HG02884 (cell line): ENCODE measurements at regions not wholly inside any gene's neighbourhood (a gene's known extent, or its start where the extent isn't known, plus 50 kb on each side); places are given as distances from the start of the nearest gene placed in this dataset.

Experiments used
- ATAC-seq: cut with Tn5 transposase; IDR thresholded peaks from one replicate; pipeline ENCODE4 v1.9.1; 2021; ENCODE audit warnings: mild to moderate bottlenecking, moderate library complexity; ENCODE audit not compliant: unreplicated experiment

DNA sequence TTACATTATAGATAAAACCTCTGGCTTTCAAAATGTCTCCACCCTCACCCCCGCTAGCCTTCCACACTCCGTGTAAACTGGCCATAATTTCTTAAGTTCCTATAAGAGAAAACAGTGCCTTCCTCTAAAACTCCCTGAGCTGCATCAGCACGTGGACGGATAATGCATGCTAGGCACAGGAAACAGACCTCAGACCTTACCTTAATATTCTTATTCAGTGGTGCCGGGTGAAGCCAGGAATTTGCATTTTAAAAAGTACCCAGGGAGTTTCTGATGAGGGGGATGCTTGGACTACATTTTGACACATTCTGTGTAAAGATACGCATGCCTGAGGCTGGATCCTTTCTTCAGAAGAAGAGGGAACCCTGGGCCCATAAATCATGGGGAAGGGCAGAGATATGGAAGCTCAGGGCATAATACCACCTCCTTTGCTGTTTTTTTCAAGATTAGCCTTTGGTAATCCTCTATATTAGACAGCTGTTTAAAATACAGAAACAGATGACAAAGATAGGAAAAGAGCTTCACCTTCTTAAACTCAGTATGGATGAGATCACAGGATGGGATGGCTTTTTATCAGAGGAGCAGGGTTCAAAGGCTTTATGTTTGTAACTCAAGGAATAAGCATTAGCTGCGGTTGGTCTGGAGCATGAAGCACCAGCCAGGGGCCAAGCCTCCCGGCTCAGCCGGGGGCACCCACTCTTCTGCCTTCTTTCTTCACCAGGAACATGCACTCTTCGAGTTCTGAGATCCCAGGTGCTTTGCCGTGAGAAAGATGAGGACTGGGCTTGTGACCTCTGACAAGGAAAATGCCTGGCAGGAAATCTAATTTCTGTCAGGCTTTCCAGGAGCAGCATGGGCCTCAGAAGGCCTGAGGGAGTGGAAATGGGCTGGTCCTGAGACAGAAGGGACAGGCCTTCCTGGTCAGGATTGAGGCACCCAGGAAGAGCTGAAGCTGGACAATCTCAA lies 218.1 kb upstream of the SOX4 start:
- peak; percentile 64 for ATAC-seq

DNA sequence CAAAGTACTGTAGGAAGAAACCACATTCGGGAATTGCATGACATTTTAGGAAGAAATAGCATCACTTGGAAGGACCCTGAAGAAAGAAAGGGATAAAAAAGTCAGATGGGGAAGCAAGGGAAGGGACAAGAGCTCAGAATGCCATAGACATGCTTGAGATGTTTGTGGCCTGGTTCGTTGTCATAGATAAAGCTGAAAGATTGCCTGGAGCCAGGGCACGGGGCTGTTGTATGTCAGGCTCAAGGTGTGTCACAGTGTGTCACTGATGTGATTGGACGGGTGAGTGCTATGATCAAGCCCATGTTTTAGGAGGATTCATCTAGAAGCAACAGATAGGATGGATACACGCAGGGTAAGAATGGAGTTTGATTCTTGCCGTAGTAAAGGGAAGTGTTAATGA lies 216.2 kb upstream of the SOX4 start:
- ATAC-seq, result no peak

DNA sequence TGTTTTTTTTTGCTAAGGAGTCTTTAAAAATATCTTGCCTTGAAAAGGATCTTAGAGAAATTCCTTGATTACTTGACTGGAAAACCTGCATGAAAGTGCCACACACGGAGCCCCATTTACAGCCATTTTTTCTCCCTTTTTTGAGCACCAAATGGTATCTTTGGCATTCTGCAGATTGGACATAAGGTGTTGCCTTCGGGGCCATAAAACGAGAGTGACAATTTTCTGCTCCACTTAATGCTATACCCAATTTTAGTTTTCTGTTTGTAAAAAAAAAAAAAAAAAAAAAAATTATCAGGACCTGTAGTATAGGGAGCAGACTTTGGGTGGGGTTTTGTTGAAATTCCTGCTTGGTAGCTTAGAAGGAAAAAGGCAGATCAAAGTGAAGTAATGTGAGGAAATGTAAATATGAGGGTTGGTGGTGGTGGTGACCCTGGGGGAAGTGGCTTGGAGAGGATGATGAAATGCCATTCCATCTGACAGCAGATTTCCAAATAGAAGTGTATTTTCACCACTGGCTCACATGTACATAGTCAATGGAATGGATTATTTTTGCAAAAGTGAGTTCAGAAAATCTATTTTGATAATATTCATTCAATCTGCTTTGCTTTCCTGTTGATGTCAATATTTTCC lies 212.1 kb upstream of the SOX4 start:
- ATAC-seq, result no peak

DNA sequence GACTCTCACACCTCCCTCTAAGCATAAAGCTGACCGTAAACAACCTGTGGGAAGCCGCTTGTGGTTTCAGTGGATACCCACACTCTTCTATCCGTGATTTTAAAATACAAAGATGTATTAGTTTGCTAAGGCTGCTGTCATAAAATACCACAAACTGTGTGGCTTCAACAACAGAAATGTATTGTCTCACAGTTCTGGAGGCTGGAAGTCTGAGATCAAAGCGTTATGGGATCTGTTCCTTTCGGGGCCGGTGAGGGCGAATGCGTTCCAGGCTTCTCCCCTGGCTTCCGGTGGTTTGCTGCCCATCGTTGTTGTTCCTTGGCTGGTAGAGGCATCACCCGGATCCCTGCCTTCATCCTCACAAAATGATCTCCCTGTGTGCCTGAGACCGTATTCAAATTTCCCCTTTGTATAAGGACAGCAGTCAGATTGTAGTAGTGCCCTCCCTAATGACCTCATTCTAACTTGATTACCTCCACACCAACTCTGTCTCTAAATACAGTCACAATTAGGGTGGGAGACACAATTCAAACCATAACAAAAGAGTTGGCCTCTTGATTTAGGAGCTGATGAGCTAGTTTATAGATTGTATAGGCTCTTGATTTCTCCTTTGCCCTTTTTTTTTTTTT lies 210.6 kb upstream of the SOX4 start:
- ATAC-seq, result no peak

DNA sequence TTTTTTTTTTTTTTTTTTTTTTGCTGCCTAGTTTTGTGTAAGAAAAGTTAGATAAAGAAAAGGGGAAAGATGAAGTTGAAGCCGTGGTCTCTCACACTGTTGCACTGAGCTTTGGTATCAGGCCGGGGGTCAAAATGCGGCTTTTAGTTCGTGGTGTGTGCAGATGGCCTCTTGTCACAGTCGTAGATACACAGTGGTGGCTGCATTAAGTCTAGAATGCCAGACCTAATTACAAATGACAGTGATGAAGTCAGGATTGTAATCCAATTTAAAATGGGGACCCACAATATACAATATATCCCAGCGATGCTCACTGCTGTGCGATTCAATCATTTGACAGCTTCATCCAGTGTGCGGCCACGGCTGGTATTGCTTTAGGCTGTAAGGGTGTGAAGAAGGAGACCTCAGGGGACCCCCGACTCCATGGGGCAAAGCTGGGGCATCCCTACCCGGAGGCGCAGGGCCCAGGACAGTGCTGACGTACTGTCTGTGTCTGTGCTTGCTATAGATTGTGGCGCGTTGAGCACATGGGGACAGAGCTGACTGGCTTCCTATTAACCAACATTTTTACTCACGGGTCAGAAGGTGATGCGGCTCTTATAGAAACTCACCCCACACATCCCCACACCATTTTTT lies 210.0 kb upstream of the SOX4 start:
- no peak for ATAC-seq

DNA sequence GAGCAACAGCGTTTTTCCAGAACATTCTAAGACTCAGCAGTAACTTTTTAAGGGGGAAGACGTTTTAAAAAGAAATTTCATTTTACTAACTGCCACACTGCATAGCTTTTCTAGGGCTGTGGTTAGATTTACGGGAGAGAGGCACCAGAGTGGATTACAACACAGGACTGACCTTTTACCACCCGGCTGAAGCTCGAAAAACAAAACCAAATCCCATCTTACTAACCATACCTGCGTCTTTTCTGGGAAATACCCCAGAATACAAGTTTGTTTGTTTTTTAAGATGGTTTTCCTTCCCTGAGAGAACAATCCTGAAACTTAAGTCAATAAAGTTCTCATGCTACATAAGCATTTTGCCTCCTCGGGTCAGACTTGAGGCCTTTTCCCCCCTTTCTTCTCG lies 209.3 kb upstream of the SOX4 start:
- no peak for ATAC-seq

DNA sequence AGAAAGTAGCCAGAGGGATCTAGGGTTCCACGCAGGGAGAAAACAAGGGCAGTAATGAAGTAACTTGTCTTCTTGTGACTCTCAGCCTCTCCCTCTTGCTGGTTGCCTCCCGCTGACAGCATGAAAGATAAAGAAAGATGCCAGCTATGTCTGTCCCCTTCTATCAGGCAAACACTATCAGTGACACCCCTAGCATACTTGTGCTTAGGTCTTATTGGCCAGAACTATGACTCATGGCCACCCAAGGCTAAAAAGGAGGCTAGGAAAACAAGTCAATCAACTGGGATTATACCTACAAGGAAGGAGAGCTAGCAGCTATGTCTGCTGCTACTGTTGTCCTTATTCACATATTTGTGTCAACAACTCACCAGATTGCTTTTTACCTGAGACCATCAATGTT lies 206.8 kb upstream of the SOX4 start:
- ATAC-seq, result no peak

DNA sequence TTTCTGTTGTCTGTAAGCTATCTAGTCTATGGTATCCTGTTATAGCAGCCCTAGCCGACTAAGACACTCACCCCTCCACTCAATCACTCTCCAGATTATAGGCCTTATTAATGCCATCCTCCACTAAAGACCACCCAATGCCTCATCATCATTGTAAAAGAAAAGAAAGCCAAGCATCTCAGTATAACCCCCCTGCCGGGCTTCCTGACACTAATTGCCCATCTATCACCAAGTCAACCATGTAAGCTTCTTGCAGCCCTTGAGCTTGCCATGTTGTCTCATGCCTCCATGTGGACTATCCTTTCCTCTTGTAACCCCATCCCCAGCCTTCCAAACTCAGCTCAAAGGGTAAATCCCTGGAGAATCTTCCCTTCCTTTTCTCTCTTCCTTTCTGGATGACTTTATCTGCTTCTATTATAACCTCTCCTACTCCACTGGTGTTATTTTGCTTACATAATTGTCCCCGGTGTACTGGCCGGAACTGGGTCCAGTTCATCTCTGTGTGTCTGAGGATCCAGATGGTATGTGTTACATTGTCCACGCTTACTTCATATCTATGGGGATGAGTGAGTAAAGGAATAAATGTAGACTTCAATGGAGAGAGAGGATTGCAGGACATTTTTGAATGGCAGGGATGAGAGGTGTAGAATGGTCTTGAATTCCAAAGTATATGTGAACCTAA lies 202.9 kb upstream of the SOX4 start:
- ATAC-seq, result no peak

DNA sequence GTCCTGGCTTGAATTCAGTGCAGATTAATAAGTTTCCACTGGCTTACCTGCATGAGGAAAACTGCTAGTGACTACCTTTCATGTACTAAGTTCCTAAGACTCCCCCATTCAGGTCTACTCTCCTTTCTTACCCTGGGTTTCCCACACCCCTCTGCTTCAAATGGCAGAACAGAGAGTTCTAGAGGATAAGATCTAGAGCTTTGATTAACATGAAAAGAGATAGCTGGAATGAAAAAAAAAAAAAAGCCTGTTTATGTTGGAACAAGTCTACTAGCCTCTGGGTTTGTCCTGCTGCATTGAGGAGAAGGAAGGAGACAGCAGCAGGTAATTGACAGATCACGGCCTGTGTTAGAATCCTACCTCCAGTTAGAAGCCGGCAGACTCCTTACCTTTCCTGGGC lies 201.4 kb upstream of the SOX4 start:
- no peak for ATAC-seq

DNA sequence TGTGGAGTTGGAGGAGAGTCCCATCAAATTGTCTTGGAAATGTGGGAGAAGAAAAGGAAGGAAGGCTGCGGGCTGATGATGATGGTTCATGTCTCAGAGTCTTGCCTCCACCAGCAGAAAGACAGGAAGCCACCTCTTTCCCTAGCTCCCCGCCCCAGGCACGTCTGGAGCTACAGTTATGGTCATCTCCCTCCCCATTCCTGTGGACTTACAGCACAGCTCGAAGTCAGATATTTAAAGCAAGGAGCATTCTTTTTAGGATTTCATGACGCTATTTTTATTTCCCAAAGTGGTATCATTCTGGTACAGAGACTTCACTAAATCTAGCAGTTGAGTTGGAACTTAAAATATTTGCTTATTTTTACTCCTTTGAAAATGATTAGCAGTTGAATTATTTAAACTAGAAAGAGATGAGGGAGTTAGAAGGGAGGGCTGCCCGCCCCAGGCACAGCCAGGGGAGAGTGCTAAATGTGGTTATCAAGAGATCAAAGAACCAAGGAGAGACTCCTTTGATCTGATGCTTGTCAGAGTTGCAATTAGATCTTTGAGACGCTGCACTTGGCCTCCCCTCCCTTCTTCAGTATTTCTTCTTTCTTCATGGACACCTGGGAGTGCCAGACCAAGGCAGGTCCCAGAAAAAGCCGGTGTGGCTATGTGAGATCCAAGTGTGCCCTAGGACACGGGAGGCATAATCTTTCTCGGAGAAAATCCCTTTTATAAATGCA lies 199.9 kb upstream of the SOX4 start:
- no peak for ATAC-seq

DNA sequence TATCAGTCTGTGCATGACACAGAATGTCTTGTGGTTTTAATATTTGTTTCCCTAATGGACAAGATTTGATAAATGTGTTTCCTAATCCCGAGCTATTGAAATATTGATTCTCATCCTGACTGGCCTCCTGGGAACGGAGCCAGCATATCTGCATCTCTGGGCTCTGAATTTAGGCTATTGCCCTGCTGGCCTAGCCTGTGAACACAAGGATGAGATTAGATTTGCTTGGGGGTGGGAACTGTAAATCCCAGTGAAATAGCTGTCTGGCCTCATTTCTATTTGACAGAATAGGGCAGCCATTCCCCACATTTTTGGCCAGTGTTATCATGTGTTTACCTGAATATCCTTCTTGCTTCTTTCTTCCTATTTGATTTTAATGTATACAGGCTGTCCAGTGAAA lies 198.4 kb upstream of the SOX4 start:
- no peak for ATAC-seq

DNA sequence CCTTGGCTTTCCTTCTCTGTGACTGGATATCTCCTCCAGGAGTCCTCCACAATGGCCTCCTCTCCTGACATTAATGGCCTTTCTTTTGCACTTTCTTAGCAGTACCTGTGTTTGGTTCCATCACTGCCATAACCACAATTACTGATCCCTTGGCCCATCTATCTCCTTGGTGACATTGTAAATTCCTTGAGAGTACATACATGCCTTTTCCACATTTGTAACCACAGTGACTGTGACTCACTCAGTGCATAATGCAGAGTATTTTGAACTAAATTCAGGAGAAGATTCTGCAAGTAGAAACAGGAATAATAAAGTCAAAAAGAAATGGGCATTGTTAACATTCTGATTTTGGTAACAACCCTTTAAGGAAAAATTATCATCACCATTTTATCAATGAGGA lies 197.2 kb upstream of the SOX4 start:
- ATAC-seq, result no peak

DNA sequence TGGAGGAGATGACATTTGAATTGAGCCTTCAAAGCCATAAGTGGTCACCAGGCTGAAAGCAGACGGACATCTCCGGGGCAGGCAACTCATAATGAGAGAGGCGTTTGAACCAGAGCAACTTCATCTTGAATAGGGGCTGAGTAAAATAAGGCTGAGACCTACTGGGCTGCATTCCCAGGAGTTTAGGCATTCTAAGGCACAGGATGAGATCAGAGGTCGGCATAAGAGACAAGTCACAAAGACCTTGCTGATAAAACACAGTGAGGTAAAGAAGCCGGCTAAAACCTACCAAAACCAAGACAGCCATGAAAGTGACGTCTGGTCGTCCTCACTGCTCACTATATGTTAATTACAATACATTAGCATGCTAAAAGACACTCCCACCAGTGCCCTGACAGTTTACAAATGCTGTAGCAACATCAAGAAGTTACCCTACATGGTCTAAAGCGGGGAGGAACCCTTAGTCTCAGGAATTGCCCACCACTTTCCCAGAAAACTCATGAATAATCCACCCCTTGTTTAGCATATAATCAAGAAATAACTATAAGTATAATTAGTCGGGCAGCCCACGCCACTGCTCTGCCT lies 194.7 kb upstream of the SOX4 start:
- ATAC-seq, result no peak

DNA sequence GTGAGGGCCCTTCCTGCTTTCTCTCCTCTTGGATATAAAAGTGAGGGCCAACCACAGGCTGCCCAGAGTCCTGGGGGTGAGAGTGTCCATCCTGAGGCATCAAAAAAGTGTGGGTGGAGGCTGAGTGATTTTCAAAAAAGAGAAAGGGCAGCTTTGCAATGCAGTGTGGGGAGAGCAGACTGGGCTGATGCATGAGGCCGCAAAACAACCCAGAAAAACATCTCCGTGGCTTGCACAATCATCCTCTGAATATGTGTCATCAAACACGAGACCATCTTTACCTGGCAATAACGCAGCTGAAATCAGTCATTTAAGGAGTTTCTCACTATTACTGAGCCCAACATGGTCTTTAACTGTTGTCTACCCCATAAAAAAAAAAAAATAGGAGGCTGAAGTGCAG lies 191.2 kb upstream of the SOX4 start:
- peak; percentile 96 for ATAC-seq

DNA sequence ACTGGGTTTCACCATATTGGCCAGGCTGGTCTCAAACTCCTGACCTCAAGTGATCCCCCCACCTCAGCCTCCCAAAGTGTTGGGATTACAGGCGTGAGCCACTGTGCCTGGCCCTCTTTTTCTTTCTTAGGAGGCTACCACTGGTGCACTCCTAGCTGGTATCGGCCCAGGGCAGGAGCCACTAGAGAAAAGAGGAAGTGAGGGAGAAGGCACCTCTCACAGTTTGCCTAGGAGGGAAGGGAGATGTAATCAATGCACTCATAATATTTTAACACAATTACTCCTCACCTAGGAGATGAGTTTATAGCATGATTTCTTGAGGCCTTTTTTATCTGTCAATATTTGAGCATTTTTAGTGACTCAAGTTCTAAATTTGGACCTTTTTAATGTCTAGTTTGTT lies 189.0 kb upstream of the SOX4 start:
- ATAC-seq, result peak; percentile 48

DNA sequence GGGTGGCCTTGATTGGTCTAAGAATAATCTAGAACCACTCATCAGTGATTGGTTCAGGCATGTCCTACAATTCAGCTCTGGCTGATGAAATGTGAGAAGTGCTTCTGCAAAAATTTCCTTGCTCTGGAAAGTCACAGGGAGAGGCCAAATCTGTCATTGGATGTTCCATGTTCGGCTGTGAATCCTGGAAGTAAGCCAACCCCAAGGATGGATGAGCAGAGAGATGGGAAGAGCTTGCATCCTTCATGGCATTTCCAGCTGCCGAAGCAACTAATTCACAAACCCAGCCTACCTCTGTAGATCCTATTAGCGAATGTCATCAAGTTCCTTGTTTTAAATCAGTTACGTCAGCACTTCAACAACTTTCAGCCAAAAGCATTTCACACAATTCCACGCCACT lies 187.2 kb upstream of the SOX4 start:
- ATAC-seq, result no peak

DNA sequence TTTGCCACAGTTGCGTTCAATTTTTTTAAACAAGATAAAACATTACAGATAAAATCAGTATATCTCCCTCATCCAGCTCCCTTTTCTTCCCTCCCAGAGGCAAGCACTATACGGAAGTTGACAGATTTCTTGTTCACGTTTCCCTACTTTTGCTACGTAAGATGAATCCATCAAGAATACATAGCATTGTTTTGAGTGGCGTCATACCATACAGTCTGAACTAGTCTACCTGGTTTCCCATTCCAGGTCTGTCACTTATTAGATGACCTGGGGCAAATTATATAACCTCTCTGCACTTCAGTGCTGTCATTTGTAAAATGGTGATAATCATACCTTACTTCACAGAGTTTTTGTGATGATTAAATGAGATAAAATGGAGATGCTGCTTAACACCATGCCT lies 184.3 kb upstream of the SOX4 start:
- no peak for ATAC-seq

DNA sequence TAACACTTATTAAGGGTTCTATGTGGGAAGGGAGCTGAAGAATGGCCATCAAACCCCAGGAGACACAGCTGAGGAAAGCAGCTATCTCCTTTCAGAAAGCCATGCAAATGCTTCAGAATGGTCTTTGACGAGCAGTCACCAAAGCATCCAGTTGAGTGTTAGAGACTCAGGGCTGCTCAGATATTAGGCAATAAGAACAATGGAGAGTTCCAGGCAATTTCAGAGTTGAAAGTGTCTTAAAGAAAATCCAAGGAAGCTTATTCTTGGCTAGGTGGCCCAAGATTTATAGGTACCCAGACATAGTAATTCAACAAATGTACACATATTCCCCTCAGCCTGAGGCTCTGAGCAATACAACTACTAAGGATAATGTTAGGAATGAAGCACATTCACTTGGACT lies 180.1 kb upstream of the SOX4 start:
- ATAC-seq, result no peak

DNA sequence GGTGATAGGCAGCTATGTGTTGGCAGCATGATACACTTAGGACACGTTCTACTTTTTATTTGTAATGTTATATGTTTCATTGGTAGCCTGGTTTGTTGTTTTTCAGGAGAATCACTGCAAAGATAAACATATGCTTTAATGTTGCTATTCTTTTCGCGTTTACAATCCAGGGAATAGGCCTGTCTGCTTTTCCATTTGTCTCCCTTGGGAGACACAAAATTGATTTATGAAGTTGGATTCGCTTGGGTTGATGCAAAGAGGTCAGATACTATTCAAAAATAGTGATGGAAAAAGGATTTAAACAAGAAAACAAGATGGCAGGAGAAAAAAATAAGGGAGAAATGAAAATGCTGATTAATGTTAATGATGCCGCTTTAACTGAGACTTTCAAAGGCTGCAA lies 179.5 kb upstream of the SOX4 start:
- no peak for ATAC-seq
